MM.1S (cell line): ENCODE measurements at regions not wholly inside any gene's neighbourhood (a gene's known extent, or its start where the extent isn't known, plus 50 kb on each side); places are given as distances from the start of the nearest gene placed in this dataset.

Experiments
- DNase-seq: peaks from one replicate; pipeline ENCODE4 v3.0.0-alpha.2; 2015
- H2AFZ ChIP-seq: fragments of 300-600 bp; sonication (generic); 2 replicates; pipeline ENCODE4 v1.6.0; 2016; ENCODE audit warnings: antibody characterized with exemption, low read length
- H3F3A ChIP-seq: fragments of 300-600 bp; sonication (generic); 2 replicates; pipeline ENCODE4 v1.6.1; 2016; ENCODE audit warnings: mild to moderate bottlenecking, antibody characterized with exemption, low read length, moderate library complexity, mixed read lengths; ENCODE audit not compliant: insufficient read depth
- H3K27ac ChIP-seq: fragments of 300-600 bp; sonication (generic); 2 replicates; pipeline ENCODE4 v1.5.1; 2016; ENCODE audit warnings: mild to moderate bottlenecking, low read length
- H3K27me3 ChIP-seq: fragments of 300-600 bp; sonication (generic); replicated peaks from 2 replicates; pipeline ENCODE4 v1.6.0; 2016; ENCODE audit warnings: low read length; ENCODE audit not compliant: insufficient read depth
- H3K36me3 ChIP-seq: fragments of 300-600 bp; sonication (generic); replicated peaks from 2 replicates; pipeline ENCODE4 v1.6.1; 2016; ENCODE audit warnings: mild to moderate bottlenecking, low read length, mixed read lengths; ENCODE audit not compliant: insufficient read depth
- H3K4me1 ChIP-seq: fragments of 300-600 bp; sonication (generic); 2 replicates; pipeline ENCODE4 v1.6.1; 2016; ENCODE audit warnings: low read length, mixed read lengths
- H3K4me2 ChIP-seq: fragments of 300-600 bp; sonication (generic); 2 replicates; pipeline ENCODE4 v1.6.0; 2016; ENCODE audit warnings: low read depth, low read length
- H3K4me3 ChIP-seq: fragments of 300-600 bp; sonication (generic); 2 replicates; pipeline ENCODE4 v1.5.1; 2016; ENCODE audit warnings: low read length, mixed read lengths
- H3K79me2 ChIP-seq: fragments of 300-600 bp; sonication (generic); 2 replicates; pipeline ENCODE4 v1.6.1; 2016; ENCODE audit warnings: mixed run types, low read length, mixed read lengths
- H3K9ac ChIP-seq: fragments of 300-600 bp; sonication (generic); 2 replicates; pipeline ENCODE4 v1.6.1; 2016; ENCODE audit warnings: low read length, mixed read lengths
- H3K9me2 ChIP-seq: fragments of 300-600 bp; sonication (generic); replicated peaks from 2 replicates; pipeline ENCODE4 v1.6.1; 2016; ENCODE audit warnings: mild to moderate bottlenecking, low read length, mixed read lengths; ENCODE audit not compliant: insufficient read depth
- H3K9me3 ChIP-seq: fragments of 300-600 bp; sonication (generic); replicated peaks from 2 replicates; pipeline ENCODE4 v1.6.1; 2016; ENCODE audit warnings: mild to moderate bottlenecking, low read length, mixed read lengths; ENCODE audit not compliant: insufficient read depth
- H4K20me1 ChIP-seq: fragments of 300-600 bp; sonication (generic); 2 replicates; pipeline ENCODE4 v1.6.1; 2016; ENCODE audit warnings: mild to moderate bottlenecking, low read length, moderate library complexity, mixed read lengths; ENCODE audit not compliant: insufficient read depth
- EZH2 ChIP-seq: fragments of 300-600 bp; sonication (generic); optimal IDR thresholded peaks from 2 replicates; pipeline ENCODE3; 2017; ENCODE audit warnings: low read depth, mild to moderate bottlenecking, antibody characterized with exemption, low read length, mixed read lengths
- EZH2phosphoT487 ChIP-seq: fragments of 300-600 bp; sonication (generic); IDR thresholded peaks from 2 replicates; pipeline ENCODE4 v1.6.1; 2018; ENCODE audit warnings: antibody characterized with exemption, low read length
- TF ChIP-seq, protein P1 (sequence below): fragments of 300-600 bp; sonication (generic); IDR thresholded peaks from 2 replicates; pipeline ENCODE4 v1.5.1; 2016; ENCODE audit warnings: antibody characterized with exemption, low read length, mixed read lengths

DNA sequence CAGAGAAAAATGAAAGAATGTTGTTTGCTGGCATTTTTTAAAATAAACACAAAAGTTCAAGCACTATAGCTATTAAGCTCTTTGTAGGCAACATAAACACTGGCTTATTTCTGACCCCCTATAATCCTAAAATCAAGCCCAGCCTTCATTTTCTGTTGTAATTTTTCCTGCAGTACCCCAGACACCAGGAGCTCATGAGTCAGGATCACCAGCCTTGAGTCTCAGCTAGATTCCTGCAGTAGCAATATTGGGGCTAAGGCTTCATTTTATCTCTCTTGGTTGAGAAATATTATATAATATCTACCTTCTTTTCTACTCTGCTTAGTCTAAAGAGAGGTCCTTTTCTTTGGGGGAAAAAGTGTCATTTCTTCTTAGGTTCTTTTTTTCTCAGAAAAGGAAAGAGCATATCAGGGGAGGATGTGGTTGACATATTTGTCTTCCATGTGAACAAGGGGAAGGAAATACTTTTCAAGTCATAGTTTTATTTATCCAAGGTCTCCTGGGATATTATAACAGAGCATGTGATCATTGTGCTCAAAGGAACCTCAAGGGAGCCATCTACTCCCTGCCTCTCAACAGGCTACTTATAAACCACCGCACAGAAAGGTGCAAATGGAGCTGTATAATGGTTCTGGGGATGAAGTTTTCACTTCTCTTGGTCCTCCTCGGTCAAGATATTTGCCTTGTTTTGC lies 678.3 kb upstream of the NR3C2 start:
- Histone ChIP-seq H3K4me3 (no peak overlapping the region), H2AFZ (no peak overlapping the region), H3K4me1 (no peaks in the 10 kb centered on the region), H3K9ac (no peak overlapping the region), H3K36me3 (no peaks in the 10 kb centered on the region), H3K9me2 (no peaks in the 10 kb centered on the region), H3K79me2 (no peaks in the 10 kb centered on the region), H3K4me2 (no peak overlapping the region), H3K27me3 (no peaks in the 10 kb centered on the region), H3K27ac (no peak overlapping the region), H3F3A (no peaks in the 10 kb centered on the region), H3K9me3 (no peaks in the 10 kb centered on the region), H4K20me1 (no peaks in the 10 kb centered on the region)
- no peak for DNase-seq
- TF ChIP-seq, protein P1, sequence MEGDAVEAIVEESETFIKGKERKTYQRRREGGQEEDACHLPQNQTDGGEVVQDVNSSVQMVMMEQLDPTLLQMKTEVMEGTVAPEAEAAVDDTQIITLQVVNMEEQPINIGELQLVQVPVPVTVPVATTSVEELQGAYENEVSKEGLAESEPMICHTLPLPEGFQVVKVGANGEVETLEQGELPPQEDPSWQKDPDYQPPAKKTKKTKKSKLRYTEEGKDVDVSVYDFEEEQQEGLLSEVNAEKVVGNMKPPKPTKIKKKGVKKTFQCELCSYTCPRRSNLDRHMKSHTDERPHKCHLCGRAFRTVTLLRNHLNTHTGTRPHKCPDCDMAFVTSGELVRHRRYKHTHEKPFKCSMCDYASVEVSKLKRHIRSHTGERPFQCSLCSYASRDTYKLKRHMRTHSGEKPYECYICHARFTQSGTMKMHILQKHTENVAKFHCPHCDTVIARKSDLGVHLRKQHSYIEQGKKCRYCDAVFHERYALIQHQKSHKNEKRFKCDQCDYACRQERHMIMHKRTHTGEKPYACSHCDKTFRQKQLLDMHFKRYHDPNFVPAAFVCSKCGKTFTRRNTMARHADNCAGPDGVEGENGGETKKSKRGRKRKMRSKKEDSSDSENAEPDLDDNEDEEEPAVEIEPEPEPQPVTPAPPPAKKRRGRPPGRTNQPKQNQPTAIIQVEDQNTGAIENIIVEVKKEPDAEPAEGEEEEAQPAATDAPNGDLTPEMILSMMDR, result no peak
- TF ChIP-seq EZH2 (no peak), EZH2phosphoT487 (no peak)

DNA sequence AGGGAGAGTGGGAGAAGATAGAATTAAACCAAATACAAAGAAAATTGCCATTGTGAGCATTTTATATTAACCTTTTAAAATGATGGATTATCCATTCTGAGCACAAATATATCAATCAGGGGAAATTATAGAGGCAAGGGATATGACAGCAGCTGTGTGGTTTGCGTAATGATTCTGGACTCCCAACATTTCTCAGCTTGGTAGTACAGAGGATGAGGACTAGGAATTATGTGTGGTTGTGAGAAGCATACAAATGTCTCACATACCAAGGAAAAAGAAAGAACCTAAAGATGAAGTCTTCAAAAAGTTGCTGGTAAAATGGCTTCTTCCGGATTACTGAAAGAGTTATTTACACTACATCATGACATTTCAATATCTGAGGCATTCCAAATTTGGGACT lies 674.6 kb upstream of the NR3C2 start:
- no peak for DNase-seq
- Histone ChIP-seq H3K9ac (no peak overlapping the region), H3K79me2 (no peaks in the 10 kb centered on the region), H3K4me1 (no peaks in the 10 kb centered on the region), H3K9me2 (no peaks in the 10 kb centered on the region), H4K20me1 (no peaks in the 10 kb centered on the region), H3K27me3 (no peaks in the 10 kb centered on the region), H3F3A (no peaks in the 10 kb centered on the region), H3K4me3 (no peak overlapping the region), H2AFZ (no peak overlapping the region), H3K36me3 (no peaks in the 10 kb centered on the region), H3K4me2 (no peak overlapping the region), H3K9me3 (no peaks in the 10 kb centered on the region), H3K27ac (no peak overlapping the region)
- TF ChIP-seq EZH2phosphoT487 (no peak), EZH2 (no peak)
- TF ChIP-seq, protein P1, result no peak

DNA sequence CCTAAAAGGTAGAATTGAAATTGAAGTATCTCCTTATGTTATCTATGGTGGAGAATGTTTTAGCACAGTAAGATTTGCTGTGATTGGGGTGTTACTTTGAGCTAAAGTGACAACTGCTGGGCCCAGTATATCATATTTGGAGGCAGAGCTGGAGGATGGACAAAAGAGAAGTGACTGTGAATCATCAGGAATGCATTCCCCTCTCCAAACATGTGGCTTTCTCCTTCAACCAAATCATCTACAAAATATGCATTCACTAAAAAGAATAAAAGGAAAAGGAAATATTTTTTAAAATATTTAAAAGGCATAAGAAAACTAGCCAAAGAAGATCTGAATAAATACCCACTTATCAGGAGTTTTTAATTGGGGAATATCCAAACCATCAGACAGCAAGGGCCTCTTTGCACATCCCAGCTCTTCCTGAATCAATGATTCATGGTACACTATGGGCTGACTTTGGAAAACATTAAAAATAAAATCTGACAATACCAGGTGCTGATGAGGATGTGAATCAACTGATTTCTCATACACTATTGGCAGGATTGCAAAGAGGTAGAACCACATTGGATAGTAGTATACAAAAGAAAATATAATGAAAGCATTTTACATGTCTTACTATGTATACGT lies 671.7 kb upstream of the NR3C2 start:
- Histone ChIP-seq H3K4me1 (no peaks in the 10 kb centered on the region), H3K36me3 (no peaks in the 10 kb centered on the region), H4K20me1 (no peaks in the 10 kb centered on the region), H2AFZ (no peak overlapping the region), H3F3A (no peaks in the 10 kb centered on the region), H3K27ac (no peak overlapping the region), H3K9ac (no peak overlapping the region), H3K9me2 (no peaks in the 10 kb centered on the region), H3K79me2 (no peaks in the 10 kb centered on the region), H3K27me3 (no peaks in the 10 kb centered on the region), H3K4me3 (no peak overlapping the region), H3K4me2 (no peak overlapping the region), H3K9me3 (no peaks in the 10 kb centered on the region)
- TF ChIP-seq EZH2 (no peak), EZH2phosphoT487 (no peak)
- TF ChIP-seq, protein P1, result no peak
- no peak for DNase-seq
